Activated T-cell treated with anti-CD3 and anti-CD28 coated beads, Interleukin-2, amount 50 U/mL, for 24 hours (primary cell): ENCODE measurements at regions not wholly inside any gene's neighbourhood (a gene's known extent, or its start where the extent isn't known, plus 50 kb on each side); places are given as distances from the start of the nearest gene placed in this dataset.
A peak's percentile ranks its signal among the peaks of the same experiment; 100 is the strongest.
"Not testable (repeated sequence)": the region's sequence is repeated elsewhere in the genome, so short reads cannot be mapped to it uniquely, and the experiment has no call there.

Source experiments
- DNase-seq: peaks from one replicate; pipeline ENCODE4 v3.0.0-alpha.2; 2020
- H3K27ac Mint-ChIP-seq: 2 replicates; pipeline ENCODE4 v1.8.0; 2020; ENCODE audit warnings: mild to moderate bottlenecking, mixed read lengths
- H3K27me3 Mint-ChIP-seq: 2 replicates; pipeline ENCODE4 v1.8.0; 2020; ENCODE audit warnings: mixed read lengths
- H3K36me3 Mint-ChIP-seq: 2 replicates; pipeline ENCODE4 v1.8.0; 2020; ENCODE audit warnings: low read depth, mixed read lengths
- H3K4me1 Mint-ChIP-seq: 2 replicates; pipeline ENCODE4 v1.8.0; 2020; ENCODE audit warnings: low read depth, mixed read lengths
- H3K4me3 Mint-ChIP-seq: 2 replicates; pipeline ENCODE4 v1.8.0; 2020; ENCODE audit warnings: mild to moderate bottlenecking, moderate library complexity, mixed read lengths
- H3K9me3 Mint-ChIP-seq: 2 replicates; pipeline ENCODE4 v1.8.0; 2020; ENCODE audit warnings: mixed read lengths

DNA sequence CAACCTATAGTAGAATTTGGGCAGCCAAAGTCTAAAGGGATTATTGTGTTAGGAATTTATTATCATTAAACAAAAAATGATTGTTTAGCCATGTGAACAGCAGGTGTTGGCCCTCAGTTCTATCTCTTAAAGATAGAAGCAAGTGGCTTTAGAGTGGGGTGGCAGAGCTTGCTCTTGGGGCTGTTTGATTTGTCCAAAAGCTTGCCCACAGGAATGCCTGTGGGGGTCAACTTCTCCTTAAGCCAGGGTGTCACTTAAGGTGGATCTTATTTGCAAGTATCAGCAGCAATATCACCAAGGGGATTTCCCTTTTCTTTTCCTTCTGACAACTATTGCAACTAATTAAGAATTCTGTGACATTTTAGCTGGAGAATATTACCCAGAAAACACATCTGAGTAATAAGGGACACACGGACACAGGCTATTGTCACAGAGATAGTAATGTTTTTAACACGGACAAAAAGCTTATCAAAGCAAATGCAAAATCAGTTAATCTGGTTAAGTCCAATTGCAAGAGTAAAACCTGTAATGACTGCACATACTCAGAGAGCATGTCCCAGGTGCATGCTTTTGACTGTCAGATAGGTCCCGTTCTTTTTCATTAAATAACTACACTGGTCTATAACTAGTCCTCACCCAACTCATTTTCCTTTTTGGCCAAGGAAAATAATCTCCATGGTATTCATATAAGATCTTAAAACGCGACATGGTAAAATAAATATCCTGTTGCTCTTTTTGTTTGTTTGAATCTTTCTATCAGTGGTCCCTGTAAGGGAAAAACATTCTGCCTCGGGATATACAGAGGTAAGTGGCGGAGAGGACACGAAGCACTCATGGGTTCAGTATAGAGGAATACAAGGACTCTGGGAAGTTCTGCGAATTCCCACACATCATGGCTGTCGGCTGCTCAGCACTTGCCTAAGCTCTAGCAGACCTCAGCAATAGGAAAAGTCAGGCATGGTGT lies 172.1 kb upstream of the RFC3 start:
- Mint-ChIP-seq H3K9me3 (no peaks in the 10 kb centered on the region), H3K4me1 (peaks cover 30% of the 10 kb centered on the region), H3K27me3 (no peaks in the 10 kb centered on the region), H3K4me3 (no peak overlapping the region), H3K27ac (peak overlapping the region; percentile 60), H3K36me3 (no peaks in the 10 kb centered on the region)
- no peak for DNase-seq

DNA sequence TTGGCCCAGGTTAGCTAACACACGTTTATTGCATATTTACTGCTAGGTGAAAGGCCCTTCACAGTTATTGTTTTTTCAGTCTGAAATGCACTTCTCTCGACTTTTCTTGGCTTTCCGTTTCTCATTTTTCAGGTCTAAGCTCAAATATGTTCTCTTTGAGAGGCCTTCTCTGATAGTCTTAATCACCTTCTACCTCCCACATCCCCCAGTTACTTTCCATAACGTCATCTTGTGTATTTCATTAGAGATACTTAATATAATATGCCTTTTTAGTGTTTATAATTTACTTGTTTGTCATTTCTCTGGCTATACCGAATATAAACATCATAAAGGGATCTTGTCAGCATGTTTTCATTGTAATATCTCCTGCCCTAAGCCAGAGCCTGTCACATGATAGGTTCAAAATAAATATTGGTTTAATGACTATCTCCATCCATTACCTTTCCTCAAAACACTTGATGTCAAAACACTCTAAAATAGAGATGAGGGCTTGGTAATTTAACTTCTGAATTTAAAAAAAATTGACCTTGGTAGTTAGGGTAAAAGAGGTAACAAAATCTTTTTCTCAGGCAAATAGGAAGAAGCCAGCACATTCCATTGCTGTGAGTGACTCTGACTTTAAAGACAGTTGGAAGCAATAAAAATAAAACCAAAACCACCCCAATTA lies 168.6 kb upstream of the RFC3 start:
- no peak for DNase-seq
- H3K27me3 Mint-ChIP-seq = peaks cover 13% of the 10 kb centered on the region
- H3K9me3 Mint-ChIP-seq = no peaks in the 10 kb centered on the region
- H3K4me1 Mint-ChIP-seq = peaks cover 25% of the 10 kb centered on the region
- no peaks in the 10 kb centered on the region for H3K36me3 Mint-ChIP-seq
- no peak overlapping the region for H3K27ac Mint-ChIP-seq
- H3K4me3 Mint-ChIP-seq = no peak overlapping the region

- no peaks in the 10 kb centered on the region for H3K36me3 Mint-ChIP-seq
- peaks cover 2% of the 10 kb centered on the region for H3K4me1 Mint-ChIP-seq
- peaks cover 15% of the 10 kb centered on the region for H3K27me3 Mint-ChIP-seq
- DNase-seq = no peak
- no peaks in the 10 kb centered on the region for H3K9me3 Mint-ChIP-seq
- no peak overlapping the region for H3K27ac Mint-ChIP-seq
- H3K4me3 Mint-ChIP-seq = no peak overlapping the region
These were observed 166.2 kb upstream of the RFC3 start for GRCh38 chr13:33651766-33652165.

GRCh38 chr13:33657274-33657673 lies 160.7 kb upstream of the RFC3 start:
- H3K36me3 Mint-ChIP-seq = no peaks in the 10 kb centered on the region

DNA sequence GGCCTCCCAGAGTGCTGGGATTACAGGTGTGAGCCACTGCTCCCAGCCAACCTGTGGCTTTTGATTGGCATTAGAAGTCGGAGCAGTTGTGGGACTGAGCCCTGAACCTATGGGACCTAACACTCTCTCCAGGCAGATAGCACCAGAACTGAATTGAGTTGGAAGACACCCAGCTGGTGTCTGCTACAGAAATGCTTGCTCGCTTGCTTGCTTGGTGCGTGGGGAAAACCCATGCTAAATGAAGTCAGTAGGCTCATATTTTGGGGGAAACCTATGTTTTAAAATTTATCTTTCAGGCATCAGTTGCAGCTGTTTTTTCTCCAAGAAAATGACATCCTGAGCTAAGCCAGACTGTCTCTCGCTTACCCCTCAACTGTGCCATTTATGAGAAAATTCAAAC lies 158.5 kb upstream of the RFC3 start:
- DNase-seq = no peak
- Mint-ChIP-seq H3K27ac (no peak overlapping the region), H3K4me3 (no peak overlapping the region), H3K4me1 (no peaks in the 10 kb centered on the region), H3K9me3 (no peaks in the 10 kb centered on the region), H3K36me3 (no peaks in the 10 kb centered on the region), H3K27me3 (peaks cover 22% of the 10 kb centered on the region)

More at GRCh38 chr13:33657274-33657673, 160.7 kb upstream of the RFC3 start:
- H3K4me3 Mint-ChIP-seq = no peak overlapping the region
- no peaks in the 10 kb centered on the region for H3K9me3 Mint-ChIP-seq
- peaks cover 2% of the 10 kb centered on the region for H3K4me1 Mint-ChIP-seq
- peaks cover 28% of the 10 kb centered on the region for H3K27me3 Mint-ChIP-seq
- DNase-seq = no peak
- H3K27ac Mint-ChIP-seq = no peak overlapping the region

DNA sequence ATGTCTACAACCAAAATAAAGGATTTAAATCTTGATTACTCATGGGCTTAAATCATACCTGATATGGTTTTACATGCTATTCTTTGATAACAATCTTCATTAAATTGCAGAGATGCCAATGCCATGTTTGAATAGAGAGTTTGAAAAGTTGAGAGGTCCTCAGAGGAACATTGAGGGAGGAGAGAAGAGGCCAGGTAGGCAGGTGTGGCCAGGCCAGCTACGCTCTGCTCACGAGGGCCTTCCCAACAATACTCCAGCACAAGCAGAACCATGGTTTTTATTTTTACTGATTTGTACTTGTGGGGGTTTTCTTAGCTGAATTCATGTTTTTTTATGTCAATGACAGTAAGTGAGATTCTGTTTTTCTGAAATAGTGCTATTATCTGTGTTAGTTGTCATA lies 158.1 kb upstream of the RFC3 start:
- DNase-seq = no peak
- H3K36me3 Mint-ChIP-seq = no peaks in the 10 kb centered on the region

GRCh38 chr13:33662392-33662791 lies 155.6 kb upstream of the RFC3 start:
- peaks cover 20% of the 10 kb centered on the region for H3K27me3 Mint-ChIP-seq
- H3K4me1 Mint-ChIP-seq = peaks cover 5% of the 10 kb centered on the region
- H3K4me3 Mint-ChIP-seq = no peak overlapping the region
- H3K36me3 Mint-ChIP-seq = no peaks in the 10 kb centered on the region
- no peak overlapping the region for H3K27ac Mint-ChIP-seq
- DNase-seq = no peak
- H3K9me3 Mint-ChIP-seq = no peaks in the 10 kb centered on the region

More for the DNA sequence above, 158.1 kb upstream of the RFC3 start:
- H3K4me1 Mint-ChIP-seq = no peaks in the 10 kb centered on the region
- H3K4me3 Mint-ChIP-seq = no peak overlapping the region
- H3K9me3 Mint-ChIP-seq = no peaks in the 10 kb centered on the region
- H3K27ac Mint-ChIP-seq = no peak overlapping the region
- H3K27me3 Mint-ChIP-seq = peaks cover 22% of the 10 kb centered on the region

- DNase-seq = no peak
- H3K27ac Mint-ChIP-seq = no peak overlapping the region
- H3K36me3 Mint-ChIP-seq = no peaks in the 10 kb centered on the region
- H3K4me3 Mint-ChIP-seq = no peak overlapping the region
- peaks cover 11% of the 10 kb centered on the region for H3K4me1 Mint-ChIP-seq
- no peaks in the 10 kb centered on the region for H3K9me3 Mint-ChIP-seq
- H3K27me3 Mint-ChIP-seq = peaks cover 4% of the 10 kb centered on the region
These were observed 152.2 kb upstream of the RFC3 start for GRCh38 chr13:33665626-33666175.

- no peaks in the 10 kb centered on the region for H3K36me3 Mint-ChIP-seq
These were observed 146.4 kb upstream of the RFC3 start for GRCh38 chr13:33671560-33671959.

DNA sequence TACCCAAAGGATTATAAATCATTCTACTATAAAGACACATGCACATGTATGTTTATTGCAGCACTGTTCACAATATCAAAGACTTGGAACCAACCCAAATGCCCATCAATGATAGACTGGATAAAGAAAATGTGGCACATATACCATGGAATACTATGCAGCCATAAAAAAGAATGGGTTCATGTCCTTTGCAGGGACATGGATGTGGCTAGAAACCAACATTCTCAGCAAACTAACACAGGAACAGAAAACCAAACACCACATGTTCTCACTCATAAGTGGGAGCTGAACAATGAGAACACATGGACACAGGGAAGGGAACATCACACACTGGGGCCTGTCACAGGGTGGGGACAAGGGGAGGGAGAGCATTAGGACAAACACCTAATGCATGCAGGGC lies 145.9 kb upstream of the RFC3 start:
- H3K4me3 Mint-ChIP-seq, H3K9me3 Mint-ChIP-seq, H3K27me3 Mint-ChIP-seq, DNase-seq, H3K27ac Mint-ChIP-seq, H3K36me3 Mint-ChIP-seq: not testable (repeated sequence)
- H3K4me1 Mint-ChIP-seq = peaks cover 19% of the 10 kb centered on the region

More at GRCh38 chr13:33671560-33671959, 146.4 kb upstream of the RFC3 start:
- H3K27me3 Mint-ChIP-seq = no peaks in the 10 kb centered on the region
- H3K4me3 Mint-ChIP-seq = no peak overlapping the region
- no peak overlapping the region for H3K27ac Mint-ChIP-seq
- peaks cover 16% of the 10 kb centered on the region for H3K4me1 Mint-ChIP-seq
- H3K9me3 Mint-ChIP-seq = no peaks in the 10 kb centered on the region
- DNase-seq = no peak

GRCh38 chr13:33676045-33676989 lies 141.6 kb upstream of the RFC3 start:
- H3K36me3 Mint-ChIP-seq = no peaks in the 10 kb centered on the region
- H3K27me3 Mint-ChIP-seq = no peaks in the 10 kb centered on the region
- no peaks in the 10 kb centered on the region for H3K9me3 Mint-ChIP-seq
- peak overlapping the region; percentile 22 for H3K27ac Mint-ChIP-seq
- DNase-seq = no peak
- H3K4me3 Mint-ChIP-seq = peak overlapping the region; percentile 17
- H3K4me1 Mint-ChIP-seq = peaks cover 38% of the 10 kb centered on the region

DNA sequence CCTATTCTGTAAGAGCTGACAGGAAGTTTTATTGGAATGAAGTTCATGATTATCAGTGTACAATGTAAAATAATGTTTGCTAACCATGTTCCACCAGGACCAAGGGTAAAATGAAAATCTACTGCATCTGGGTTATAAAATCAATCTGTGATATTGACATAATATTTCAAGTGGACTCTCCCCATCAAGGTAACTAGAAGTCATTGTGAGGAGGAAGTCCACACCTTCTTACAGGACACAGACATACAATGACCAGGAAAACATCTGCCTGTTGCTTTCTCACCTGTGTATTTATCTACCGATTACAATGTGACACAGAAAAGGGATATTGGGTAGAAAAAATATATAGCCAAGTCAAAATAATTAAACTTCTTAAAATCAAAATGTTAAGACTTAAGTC lies 140.7 kb upstream of the RFC3 start:
- H3K4me3 Mint-ChIP-seq = no peak overlapping the region
- peaks cover 38% of the 10 kb centered on the region for H3K4me1 Mint-ChIP-seq
- no peak overlapping the region for H3K27ac Mint-ChIP-seq

GRCh38 chr13:33678084-33678483 lies 139.9 kb upstream of the RFC3 start:
- Mint-ChIP-seq H3K27ac (peak overlapping the region; percentile 55), H3K4me3 (no peak overlapping the region), H3K36me3 (no peaks in the 10 kb centered on the region), H3K9me3 (no peaks in the 10 kb centered on the region), H3K4me1 (peaks cover 38% of the 10 kb centered on the region), H3K27me3 (no peaks in the 10 kb centered on the region)
- DNase-seq = no peak

More for the DNA sequence above, 140.7 kb upstream of the RFC3 start:
- DNase-seq = no peak
- H3K9me3 Mint-ChIP-seq = no peaks in the 10 kb centered on the region
- H3K27me3 Mint-ChIP-seq = no peaks in the 10 kb centered on the region
- H3K36me3 Mint-ChIP-seq = no peaks in the 10 kb centered on the region
